H1 (cell line): ENCODE measurements at regions not wholly inside any gene's neighbourhood (a gene's known extent, or its start where the extent isn't known, plus 50 kb on each side); places are given as distances from the start of the nearest gene placed in this dataset.

Source experiments
- CTCF ChIA-PET: fragments of 300-600 bp; sonication (Branson Sonifier 250); formaldehyde crosslinking; loops from one replicate; lab custom pipeline; 2021; ENCODE audit not compliant: partially characterized antibody; lab: Charles Lee
- POLR2A ChIA-PET: fragments of 300-600 bp; sonication (Branson Sonifier 250); formaldehyde crosslinking; loops from one replicate; lab custom pipeline; 2021; ENCODE audit warnings: inconsistent platforms; ENCODE audit not compliant: partially characterized antibody; lab: Charles Lee
- DNase-seq, 2 experiments: peaks; one replicate each; pipeline versions ENCODE4 v3.0.0 to v3.0.0-alpha.2; 2010 to 2022; ENCODE audit warnings: low spot score in 2 of 2, low read depth in 1 of 2, mixed read lengths in 1 of 2
- FAIRE-seq: peaks from 2 replicates; lab custom pipeline; 2011; peaks lifted over from hg19 to GRCh38; lab: Jason Lieb, UNC
- H2AFZ ChIP-seq: 2 replicates; pipeline ENCODE4 v1.8.1; 2012; ENCODE audit warnings: low read length, inconsistent platforms
- H2AK5ac ChIP-seq: 2 replicates; pipeline ENCODE4 v1.6.1; 2013; ENCODE audit warnings: low read depth, low read length
- H2BK120ac ChIP-seq: replicated peaks from 2 replicates; pipeline ENCODE3; 2013; ENCODE audit warnings: low read depth, low read length, inconsistent platforms
- H2BK12ac ChIP-seq: 2 replicates; pipeline ENCODE4 v1.6.1; 2013; ENCODE audit warnings: low read depth, low read length
- H2BK15ac ChIP-seq: 2 replicates; pipeline ENCODE4 v1.6.1; 2013; ENCODE audit warnings: low read length
- H2BK20ac ChIP-seq: 2 replicates; pipeline ENCODE4 v1.6.1; 2013; ENCODE audit warnings: low read length
- H2BK5ac ChIP-seq: 2 replicates; pipeline ENCODE4 v1.6.1; 2013; ENCODE audit warnings: low read depth, low read length
- H3K14ac ChIP-seq: 2 replicates; pipeline ENCODE4 v1.6.1; 2013; ENCODE audit warnings: inconsistent platforms; ENCODE audit not compliant: insufficient read length
- H3K18ac ChIP-seq: 2 replicates; pipeline ENCODE4 v1.6.1; 2013; ENCODE audit warnings: low read length; ENCODE audit errors: extremely low read depth
- H3K23ac ChIP-seq: 2 replicates; pipeline ENCODE4 v1.6.1; 2013; ENCODE audit warnings: inconsistent platforms; ENCODE audit not compliant: insufficient read length
- H3K23me2 ChIP-seq: 2 replicates; pipeline ENCODE4 v1.6.1; 2013; ENCODE audit warnings: low read depth, low read length
- H3K27ac ChIP-seq: 2 replicates; pipeline ENCODE4 v1.6.1; 2011; ENCODE audit warnings: low read depth, low read length, inconsistent platforms
- H3K27me3 ChIP-seq, 4 experiments: replicated peaks in 1 of 4; 1 replicate in 1 of 4; 2 replicates in 3 of 4; pipeline versions ENCODE4 v1.6.1 to v1.8.1; 2011 to 2013; ENCODE audit warnings: low read length in 3 of 4, mild to moderate bottlenecking in 3 of 4, inconsistent platforms in 2 of 4, mixed read lengths in 2 of 4, moderate library complexity in 1 of 4; ENCODE audit not compliant: control insufficient read depth in 3 of 4, insufficient read depth in 3 of 4; ENCODE audit errors: extremely low read depth in 1 of 4
- H3K36me3 ChIP-seq, 4 experiments: 2 replicates each; pipeline versions ENCODE4 v1.6.1 to v1.8.1; 2011 to 2013; ENCODE audit warnings: mild to moderate bottlenecking in 4 of 4, low read length in 3 of 4, moderate library complexity in 2 of 4, control low read depth in 1 of 4, inconsistent platforms in 1 of 4; ENCODE audit not compliant: insufficient read depth in 4 of 4, control insufficient read depth in 2 of 4
- H3K4ac ChIP-seq: replicated peaks from 2 replicates; pipeline ENCODE3; 2013; ENCODE audit warnings: low read length, low read depth, mixed read lengths, inconsistent platforms; ENCODE audit not compliant: insufficient read length
- H3K4me1 ChIP-seq, 4 experiments: replicated peaks in 1 of 4; 1 replicate in 1 of 4; 2 replicates in 3 of 4; pipeline versions ENCODE4 v1.6.1 to v1.8.1; 2011 to 2013; ENCODE audit warnings: low read length in 3 of 4, inconsistent platforms in 2 of 4, mixed read lengths in 1 of 4; ENCODE audit not compliant: insufficient read depth in 4 of 4, control insufficient read depth in 3 of 4
- H3K4me2 ChIP-seq, 2 experiments: 2 replicates each; pipeline versions ENCODE4 v1.6.1 to v1.8.1; 2011 to 2013; ENCODE audit warnings: low read depth in 2 of 2, low read length in 2 of 2, control low read depth in 1 of 2, inconsistent platforms in 1 of 2, mild to moderate bottlenecking in 1 of 2; ENCODE audit not compliant: insufficient read depth in 1 of 2
- H3K4me3 ChIP-seq, 4 experiments: fragments of 200-600, 300-600 bp in 1 of 4; sonication (generic), shearing (Covaris generic), sonication (Bioruptor Twin) in 1 of 4; 2 replicates each; pipeline versions ENCODE4 v1.5.1 to v1.8.1; 2011 to 2016; ENCODE audit warnings: low read length in 4 of 4, low read depth in 3 of 4, control low read depth in 2 of 4, inconsistent platforms in 2 of 4, mild to moderate bottlenecking in 2 of 4, mixed read lengths in 1 of 4, moderate library complexity in 1 of 4; ENCODE audit not compliant: insufficient read depth in 2 of 4; ENCODE audit errors: extremely low read depth in 1 of 4
- H3K56ac ChIP-seq: replicated peaks from 2 replicates; pipeline ENCODE3; 2013; ENCODE audit warnings: low read depth, mild to moderate bottlenecking, mixed read lengths, low read length, inconsistent platforms; ENCODE audit not compliant: insufficient read length
- H3K79me1 ChIP-seq: 2 replicates; pipeline ENCODE4 v1.6.1; 2013; ENCODE audit warnings: low read depth, low read length, control low read depth
- H3K79me2 ChIP-seq, 2 experiments: 2 replicates each; pipeline versions ENCODE4 v1.6.1 to v1.8.1; 2012 to 2013; ENCODE audit warnings: low read length in 2 of 2, mild to moderate bottlenecking in 2 of 2, inconsistent platforms in 1 of 2; ENCODE audit not compliant: insufficient read depth in 2 of 2, control insufficient read depth in 1 of 2
- H3K9ac ChIP-seq, 4 experiments: replicated peaks in 1 of 4; 1 replicate in 1 of 4; 2 replicates in 3 of 4; pipeline versions ENCODE4 v1.6.1 to v1.8.1; 2011 to 2013; ENCODE audit warnings: low read depth in 3 of 4, low read length in 3 of 4, control low read depth in 2 of 4, mild to moderate bottlenecking in 2 of 4, moderate library complexity in 2 of 4, inconsistent platforms in 1 of 4; ENCODE audit errors: extremely low read depth in 1 of 4
- H3K9me3 ChIP-seq, 2 experiments: 2 replicates each; pipeline versions ENCODE4 v1.6.1 to v1.8.1; 2012 to 2013; ENCODE audit warnings: mild to moderate bottlenecking in 2 of 2, moderate library complexity in 2 of 2, control low read depth in 1 of 2, inconsistent platforms in 1 of 2, low read depth in 1 of 2, low read length in 1 of 2, mixed read lengths in 1 of 2; ENCODE audit not compliant: insufficient read depth in 2 of 2
- H4K20me1 ChIP-seq, 2 experiments: replicated peaks in 1 of 2; 2 replicates each; pipeline versions ENCODE3 to v1.8.1; 2011 to 2013; ENCODE audit warnings: inconsistent platforms in 2 of 2, low read length in 2 of 2, mild to moderate bottlenecking in 1 of 2; ENCODE audit not compliant: insufficient read depth in 2 of 2, control insufficient read depth in 1 of 2
- H4K5ac ChIP-seq: 2 replicates; pipeline ENCODE4 v1.6.1; 2013; ENCODE audit warnings: low read length, low read depth, mixed read lengths, inconsistent platforms; ENCODE audit not compliant: insufficient read length
- H4K8ac ChIP-seq: 2 replicates; pipeline ENCODE4 v1.8.0; 2013; ENCODE audit warnings: mild to moderate bottlenecking, moderate library complexity, low read length, inconsistent platforms; ENCODE audit not compliant: insufficient read depth; ENCODE audit errors: extremely low read depth
- H4K91ac ChIP-seq: replicated peaks from 2 replicates; pipeline ENCODE3; 2013; ENCODE audit warnings: low read length, mixed read lengths, inconsistent platforms; ENCODE audit not compliant: insufficient read length
- BCL11A ChIP-seq, 2 experiments: IDR thresholded peaks; one replicate each; pipeline ENCODE4 v1.6.1; 2011; ENCODE audit warnings: low read depth in 2 of 2, low read length in 2 of 2, mild to moderate bottlenecking in 2 of 2
- CTBP2 ChIP-seq: IDR thresholded peaks from 2 replicates; pipeline ENCODE4 v1.7.0; 2011; ENCODE audit warnings: borderline replicate concordance, mild to moderate bottlenecking, moderate library complexity, mixed read lengths, low read length; ENCODE audit not compliant: insufficient read depth, insufficient read length
- GABPA ChIP-seq: IDR thresholded peaks from 2 replicates; pipeline ENCODE4 v1.6.1; 2011; ENCODE audit warnings: mild to moderate bottlenecking, low read length, moderate library complexity, borderline replicate concordance; ENCODE audit not compliant: insufficient read depth
- GTF2F1 ChIP-seq: IDR thresholded peaks from 2 replicates; pipeline ENCODE4 v1.6.1; 2012; ENCODE audit warnings: low read depth, low read length, improper control_type of control experiment, borderline replicate concordance
- JUND ChIP-seq: IDR thresholded peaks from 2 replicates; pipeline ENCODE4 v1.6.1; 2011; ENCODE audit warnings: mild to moderate bottlenecking, improper control_type of control experiment, low read length
- RBBP5 ChIP-seq: IDR thresholded peaks from 2 replicates; pipeline ENCODE4 v1.7.1; 2012; ENCODE audit warnings: low read depth, mild to moderate bottlenecking, inconsistent platforms, low read length, moderate library complexity, borderline replicate concordance
- SUZ12 ChIP-seq: fragments of 200-600 bp; sonication (generic); IDR thresholded peaks from 2 replicates; pipeline ENCODE4 v1.6.1; 2012; ENCODE audit warnings: mild to moderate bottlenecking, inconsistent platforms, low read length, moderate library complexity, mixed read lengths
- TCF12 ChIP-seq: IDR thresholded peaks from 2 replicates; pipeline ENCODE4 v1.6.1; 2011; ENCODE audit warnings: low read depth, mild to moderate bottlenecking, low read length
- WGBS, 2 experiments: shearing (Covaris generic) in 1 of 2; methylation state at CpG; one replicate each; pipeline versions ENCODE4 v1.1.6 to v1.1.7; 2013 to 2015; ENCODE audit warnings: low lambda C conversion rate in 2 of 2, mixed read lengths in 2 of 2, inconsistent platforms in 1 of 2, low coverage in 1 of 2, missing lambda C conversion rate in 1 of 2; ENCODE audit not compliant: insufficient replicate concordance in 2 of 2, insufficient coverage in 1 of 2, insufficient read length in 1 of 2; ENCODE audit errors: extremely low coverage in 1 of 2, missing lambda C conversion rate in 1 of 2; 5-methylcytosine and 5-hydroxymethylcytosine counted together
- TF ChIP-seq, protein P1 (sequence below): IDR thresholded peaks from 2 replicates; pipeline ENCODE4 v1.6.1; 2011; ENCODE audit warnings: low read length, improper control_type of control experiment

DNA sequence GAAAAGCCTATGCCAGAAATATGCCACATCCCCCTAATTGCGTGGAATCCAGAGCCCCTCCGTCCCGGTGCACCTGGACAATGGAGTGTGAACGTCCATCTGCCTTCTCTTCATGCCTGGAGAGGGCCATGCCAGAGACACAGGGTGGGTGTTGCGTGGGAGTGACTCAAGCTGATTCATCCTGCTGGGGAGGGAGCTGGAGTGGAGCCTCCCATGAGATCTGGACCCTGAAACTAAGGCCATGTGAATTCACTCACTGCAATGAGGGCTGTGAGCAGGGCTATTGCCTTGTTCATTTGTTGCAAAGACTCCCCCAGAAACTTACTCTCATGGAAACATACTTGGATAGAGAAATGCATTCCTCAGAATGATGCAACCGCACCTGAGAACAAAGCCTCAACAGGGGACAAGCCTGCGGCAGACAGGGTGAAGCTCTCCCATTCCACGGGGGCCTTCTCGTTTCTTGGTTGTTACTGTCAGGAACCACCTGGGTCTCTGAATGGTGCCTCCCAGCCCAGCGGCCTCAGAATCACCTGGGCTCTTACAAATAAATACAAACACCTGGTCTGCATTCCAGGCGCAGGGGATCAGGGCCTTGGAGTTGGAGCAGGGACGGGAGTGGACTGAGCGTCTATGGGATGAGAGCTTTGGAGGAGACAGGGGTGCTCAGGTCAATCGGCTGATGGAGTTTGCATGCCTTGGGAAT is 1031.2 kb downstream of the BRD1 start:
- no peak overlapping the region; a peak in 1 of 7 replicates for H3K9ac ChIP-seq
- H3K14ac ChIP-seq: no peak overlapping the region
- H3K4me2 ChIP-seq: peak overlapping the region in 1 of 2 experiments; percentile 25; a peak in 1 of 4 replicates
- H3K23me2 ChIP-seq: no peaks in the 10 kb centered on the region
- DNase-seq (peak in 1 of 2 experiments; percentile 53), FAIRE-seq (no peak)
- 59% methylated on average over 14 of the region's 14 CpGs; no CpG with 5 or more reads in 1 of the 2 experiments for WGBS, 2 experiments
- H2BK120ac ChIP-seq: peak overlapping the region; percentile 81
- peak overlapping the region; percentile 74 for H3K27ac ChIP-seq
- H3K79me1 ChIP-seq: no peaks in the 10 kb centered on the region
- peak overlapping the region; percentile 70 for H4K5ac ChIP-seq
- H3K4ac ChIP-seq: peak overlapping the region; percentile 44
- H3K4me1 ChIP-seq: peaks cover 0 to 5% (median 5%) of the 10 kb centered on the region in 4 experiments; a peak in 3 of 7 replicates
- H3K27me3 ChIP-seq: no peaks in the 10 kb centered on the region; a peak in 1 of 7 replicates
- peak overlapping the region; percentile 59 for H2AK5ac ChIP-seq
- no peak overlapping the region for H3K23ac ChIP-seq
- H3K9me3 ChIP-seq: peaks cover 0 to 3% of the 10 kb centered on the region in 2 experiments; a peak in 1 of 4 replicates
- H3K4me3 ChIP-seq: peak overlapping the region in 1 of 4 experiments; percentile 11; a peak in 1 of 8 replicates
- H3K18ac ChIP-seq: peak overlapping the region; percentile 81
- peak overlapping the region; percentile 69 for H4K8ac ChIP-seq
- ChIA-PET POLR2A (interaction anchor here (1.0 to 1.7 kb wide), 8 partner anchors 10 to 197 kb away, joined by 3 to 5 read pairs (median 3); no protein-coding TSS in a partner anchor), CTCF (interaction anchor here (0.9 to 2.8 kb wide), 3 partner anchors 13 to 21 kb away, joined by 3 to 18 read pairs (median 7); no protein-coding TSS in a partner anchor)
- H2BK12ac ChIP-seq: peak overlapping the region; percentile 99
- no peaks in the 10 kb centered on the region for H4K20me1 ChIP-seq
- peak overlapping the region; percentile 77; the same call in 1 of the 2 replicates for H2BK15ac ChIP-seq
- peak overlapping the region; percentile 13 for H4K91ac ChIP-seq
- no peak overlapping the region for H2AFZ ChIP-seq
- no peaks in the 10 kb centered on the region for H3K36me3 ChIP-seq
- H2BK20ac ChIP-seq: peak overlapping the region; percentile 82; the same call in 1 of the 2 replicates
- H3K56ac ChIP-seq: no peak overlapping the region
- H3K79me2 ChIP-seq: no peaks in the 10 kb centered on the region
- H2BK5ac ChIP-seq: peak overlapping the region; percentile 97; the same call in 1 of the 2 replicates
- TF ChIP-seq, protein P1, sequence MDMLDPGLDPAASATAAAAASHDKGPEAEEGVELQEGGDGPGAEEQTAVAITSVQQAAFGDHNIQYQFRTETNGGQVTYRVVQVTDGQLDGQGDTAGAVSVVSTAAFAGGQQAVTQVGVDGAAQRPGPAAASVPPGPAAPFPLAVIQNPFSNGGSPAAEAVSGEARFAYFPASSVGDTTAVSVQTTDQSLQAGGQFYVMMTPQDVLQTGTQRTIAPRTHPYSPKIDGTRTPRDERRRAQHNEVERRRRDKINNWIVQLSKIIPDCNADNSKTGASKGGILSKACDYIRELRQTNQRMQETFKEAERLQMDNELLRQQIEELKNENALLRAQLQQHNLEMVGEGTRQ: no peak
- TF ChIP-seq RBBP5 (no peak), TCF12 (peak; percentile 86; the same call in 1 of the 2 replicates), JUND (peak; percentile 84), BCL11A (IDR thresholded peaks at IDR 0.05; ENCODE audit: low read depth in 2 of 2, low read length in 2 of 2) (no peak), GTF2F1 (no peak), GABPA (no peak), SUZ12 (no peak), CTBP2 (no peak)
